H1 (cell line): ENCODE measurements at regions not wholly inside any gene's neighbourhood (a gene's known extent, or its start where the extent isn't known, plus 50 kb on each side); places are given as distances from the start of the nearest gene placed in this dataset.

Experiments
- CTCF ChIA-PET: fragments of 300-600 bp; sonication (Branson Sonifier 250); formaldehyde crosslinking; loops from one replicate; lab custom pipeline; 2021; ENCODE audit not compliant: partially characterized antibody; lab: Charles Lee
- POLR2A ChIA-PET: fragments of 300-600 bp; sonication (Branson Sonifier 250); formaldehyde crosslinking; loops from one replicate; lab custom pipeline; 2021; ENCODE audit warnings: inconsistent platforms; ENCODE audit not compliant: partially characterized antibody; lab: Charles Lee
- DNase-seq, 2 experiments: peaks; one replicate each; pipeline versions ENCODE4 v3.0.0 to v3.0.0-alpha.2; 2010 to 2022; ENCODE audit warnings: low spot score in 2 of 2, low read depth in 1 of 2, mixed read lengths in 1 of 2
- FAIRE-seq: peaks from 2 replicates; lab custom pipeline; 2011; peaks lifted over from hg19 to GRCh38; lab: Jason Lieb, UNC
- H2AFZ ChIP-seq: 2 replicates; pipeline ENCODE4 v1.8.1; 2012; ENCODE audit warnings: low read length, inconsistent platforms
- H2AK5ac ChIP-seq: 2 replicates; pipeline ENCODE4 v1.6.1; 2013; ENCODE audit warnings: low read depth, low read length
- H2BK120ac ChIP-seq: replicated peaks from 2 replicates; pipeline ENCODE3; 2013; ENCODE audit warnings: low read depth, low read length, inconsistent platforms
- H2BK12ac ChIP-seq: 2 replicates; pipeline ENCODE4 v1.6.1; 2013; ENCODE audit warnings: low read depth, low read length
- H2BK15ac ChIP-seq: 2 replicates; pipeline ENCODE4 v1.6.1; 2013; ENCODE audit warnings: low read length
- H2BK20ac ChIP-seq: 2 replicates; pipeline ENCODE4 v1.6.1; 2013; ENCODE audit warnings: low read length
- H2BK5ac ChIP-seq: 2 replicates; pipeline ENCODE4 v1.6.1; 2013; ENCODE audit warnings: low read depth, low read length
- H3K14ac ChIP-seq: 2 replicates; pipeline ENCODE4 v1.6.1; 2013; ENCODE audit warnings: inconsistent platforms; ENCODE audit not compliant: insufficient read length
- H3K18ac ChIP-seq: 2 replicates; pipeline ENCODE4 v1.6.1; 2013; ENCODE audit warnings: low read length; ENCODE audit errors: extremely low read depth
- H3K23ac ChIP-seq: 2 replicates; pipeline ENCODE4 v1.6.1; 2013; ENCODE audit warnings: inconsistent platforms; ENCODE audit not compliant: insufficient read length
- H3K23me2 ChIP-seq: 2 replicates; pipeline ENCODE4 v1.6.1; 2013; ENCODE audit warnings: low read depth, low read length
- H3K27ac ChIP-seq: 2 replicates; pipeline ENCODE4 v1.6.1; 2011; ENCODE audit warnings: low read depth, low read length, inconsistent platforms
- H3K27me3 ChIP-seq, 4 experiments: replicated peaks in 1 of 4; 1 replicate in 1 of 4; 2 replicates in 3 of 4; pipeline versions ENCODE4 v1.6.1 to v1.8.1; 2011 to 2013; ENCODE audit warnings: low read length in 3 of 4, mild to moderate bottlenecking in 3 of 4, inconsistent platforms in 2 of 4, mixed read lengths in 2 of 4, moderate library complexity in 1 of 4; ENCODE audit not compliant: control insufficient read depth in 3 of 4, insufficient read depth in 3 of 4; ENCODE audit errors: extremely low read depth in 1 of 4
- H3K36me3 ChIP-seq, 4 experiments: 2 replicates each; pipeline versions ENCODE4 v1.6.1 to v1.8.1; 2011 to 2013; ENCODE audit warnings: mild to moderate bottlenecking in 4 of 4, low read length in 3 of 4, moderate library complexity in 2 of 4, control low read depth in 1 of 4, inconsistent platforms in 1 of 4; ENCODE audit not compliant: insufficient read depth in 4 of 4, control insufficient read depth in 2 of 4
- H3K4ac ChIP-seq: replicated peaks from 2 replicates; pipeline ENCODE3; 2013; ENCODE audit warnings: low read length, low read depth, mixed read lengths, inconsistent platforms; ENCODE audit not compliant: insufficient read length
- H3K4me1 ChIP-seq, 4 experiments: replicated peaks in 1 of 4; 1 replicate in 1 of 4; 2 replicates in 3 of 4; pipeline versions ENCODE4 v1.6.1 to v1.8.1; 2011 to 2013; ENCODE audit warnings: low read length in 3 of 4, inconsistent platforms in 2 of 4, mixed read lengths in 1 of 4; ENCODE audit not compliant: insufficient read depth in 4 of 4, control insufficient read depth in 3 of 4
- H3K4me2 ChIP-seq, 2 experiments: 2 replicates each; pipeline versions ENCODE4 v1.6.1 to v1.8.1; 2011 to 2013; ENCODE audit warnings: low read depth in 2 of 2, low read length in 2 of 2, control low read depth in 1 of 2, inconsistent platforms in 1 of 2, mild to moderate bottlenecking in 1 of 2; ENCODE audit not compliant: insufficient read depth in 1 of 2
- H3K4me3 ChIP-seq, 4 experiments: fragments of 200-600, 300-600 bp in 1 of 4; sonication (generic), shearing (Covaris generic), sonication (Bioruptor Twin) in 1 of 4; 2 replicates each; pipeline versions ENCODE4 v1.5.1 to v1.8.1; 2011 to 2016; ENCODE audit warnings: low read length in 4 of 4, low read depth in 3 of 4, control low read depth in 2 of 4, inconsistent platforms in 2 of 4, mild to moderate bottlenecking in 2 of 4, mixed read lengths in 1 of 4, moderate library complexity in 1 of 4; ENCODE audit not compliant: insufficient read depth in 2 of 4; ENCODE audit errors: extremely low read depth in 1 of 4
- H3K56ac ChIP-seq: replicated peaks from 2 replicates; pipeline ENCODE3; 2013; ENCODE audit warnings: low read depth, mild to moderate bottlenecking, mixed read lengths, low read length, inconsistent platforms; ENCODE audit not compliant: insufficient read length
- H3K79me1 ChIP-seq: 2 replicates; pipeline ENCODE4 v1.6.1; 2013; ENCODE audit warnings: low read depth, low read length, control low read depth
- H3K79me2 ChIP-seq, 2 experiments: 2 replicates each; pipeline versions ENCODE4 v1.6.1 to v1.8.1; 2012 to 2013; ENCODE audit warnings: low read length in 2 of 2, mild to moderate bottlenecking in 2 of 2, inconsistent platforms in 1 of 2; ENCODE audit not compliant: insufficient read depth in 2 of 2, control insufficient read depth in 1 of 2
- H3K9ac ChIP-seq, 4 experiments: replicated peaks in 1 of 4; 1 replicate in 1 of 4; 2 replicates in 3 of 4; pipeline versions ENCODE4 v1.6.1 to v1.8.1; 2011 to 2013; ENCODE audit warnings: low read depth in 3 of 4, low read length in 3 of 4, control low read depth in 2 of 4, mild to moderate bottlenecking in 2 of 4, moderate library complexity in 2 of 4, inconsistent platforms in 1 of 4; ENCODE audit errors: extremely low read depth in 1 of 4
- H3K9me3 ChIP-seq, 2 experiments: 2 replicates each; pipeline versions ENCODE4 v1.6.1 to v1.8.1; 2012 to 2013; ENCODE audit warnings: mild to moderate bottlenecking in 2 of 2, moderate library complexity in 2 of 2, control low read depth in 1 of 2, inconsistent platforms in 1 of 2, low read depth in 1 of 2, low read length in 1 of 2, mixed read lengths in 1 of 2; ENCODE audit not compliant: insufficient read depth in 2 of 2
- H4K20me1 ChIP-seq, 2 experiments: replicated peaks in 1 of 2; 2 replicates each; pipeline versions ENCODE3 to v1.8.1; 2011 to 2013; ENCODE audit warnings: inconsistent platforms in 2 of 2, low read length in 2 of 2, mild to moderate bottlenecking in 1 of 2; ENCODE audit not compliant: insufficient read depth in 2 of 2, control insufficient read depth in 1 of 2
- H4K5ac ChIP-seq: 2 replicates; pipeline ENCODE4 v1.6.1; 2013; ENCODE audit warnings: low read length, low read depth, mixed read lengths, inconsistent platforms; ENCODE audit not compliant: insufficient read length
- H4K8ac ChIP-seq: 2 replicates; pipeline ENCODE4 v1.8.0; 2013; ENCODE audit warnings: mild to moderate bottlenecking, moderate library complexity, low read length, inconsistent platforms; ENCODE audit not compliant: insufficient read depth; ENCODE audit errors: extremely low read depth
- H4K91ac ChIP-seq: replicated peaks from 2 replicates; pipeline ENCODE3; 2013; ENCODE audit warnings: low read length, mixed read lengths, inconsistent platforms; ENCODE audit not compliant: insufficient read length
- WGBS, 2 experiments: shearing (Covaris generic) in 1 of 2; methylation state at CpG; one replicate each; pipeline versions ENCODE4 v1.1.6 to v1.1.7; 2013 to 2015; ENCODE audit warnings: low lambda C conversion rate in 2 of 2, mixed read lengths in 2 of 2, inconsistent platforms in 1 of 2, low coverage in 1 of 2, missing lambda C conversion rate in 1 of 2; ENCODE audit not compliant: insufficient replicate concordance in 2 of 2, insufficient coverage in 1 of 2, insufficient read length in 1 of 2; ENCODE audit errors: extremely low coverage in 1 of 2, missing lambda C conversion rate in 1 of 2; 5-methylcytosine and 5-hydroxymethylcytosine counted together

DNA sequence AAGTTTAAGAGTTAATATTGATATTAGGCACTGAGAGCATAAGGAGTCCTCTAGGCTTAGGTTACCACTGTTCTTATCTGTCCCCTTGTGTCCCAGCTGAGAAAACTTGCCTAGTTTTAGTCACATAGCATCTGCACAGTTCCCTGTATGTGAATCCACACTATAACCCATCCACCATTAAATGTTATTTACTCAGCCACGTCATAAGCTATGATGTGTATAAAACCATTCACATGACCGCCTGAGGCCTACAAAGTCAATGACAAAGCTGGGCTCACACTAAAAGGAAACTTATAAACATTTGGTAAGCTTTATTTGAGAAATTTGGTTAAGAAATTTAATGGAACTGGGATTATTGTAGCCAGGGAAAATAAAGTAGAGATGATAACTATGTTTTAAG is 59.2 kb upstream of the TFAP2D start:
- H2BK20ac ChIP-seq = no peak overlapping the region
- no peak overlapping the region for H4K8ac ChIP-seq
- H3K4me2 ChIP-seq = no peak overlapping the region
- no peak overlapping the region for H2AFZ ChIP-seq
- WGBS, 2 experiments = 71% methylated on average over 2 of the region's 2 CpGs; no CpG with 5 or more reads in 1 of the 2 experiments
- H3K56ac ChIP-seq = no peak overlapping the region
- H3K18ac ChIP-seq = no peak overlapping the region
- H3K79me2 ChIP-seq = no peaks in the 10 kb centered on the region
- H3K9me3 ChIP-seq = peaks cover 9 to 12% of the 10 kb centered on the region in 2 experiments
- H2BK120ac ChIP-seq = no peak overlapping the region
- no peak overlapping the region for H4K91ac ChIP-seq
- no peak overlapping the region for H3K14ac ChIP-seq
- H3K23me2 ChIP-seq = no peaks in the 10 kb centered on the region
- H2AK5ac ChIP-seq = no peak overlapping the region
- no peaks in the 10 kb centered on the region for H3K4me1 ChIP-seq
- ChIA-PET POLR2A (interaction anchor here (0.6 kb wide), 1 partner anchor 65 kb away, joined by 3 read pairs; no protein-coding TSS in a partner anchor), CTCF (interaction anchor here (0.6 to 5.1 kb wide), 6 partner anchors 7 to 408 kb away, joined by 3 to 22 read pairs (median 4); no protein-coding TSS in a partner anchor)
- no peak overlapping the region for H2BK12ac ChIP-seq
- no peak overlapping the region for H3K23ac ChIP-seq
- no peak overlapping the region for H3K4me3 ChIP-seq
- H3K36me3 ChIP-seq = no peaks in the 10 kb centered on the region
- H3K27ac ChIP-seq = no peak overlapping the region
- H4K5ac ChIP-seq = no peak overlapping the region
- H3K9ac ChIP-seq = no peak overlapping the region
- no peak overlapping the region for H2BK15ac ChIP-seq
- H2BK5ac ChIP-seq = no peak overlapping the region
- H3K4ac ChIP-seq = no peak overlapping the region
- H4K20me1 ChIP-seq = no peaks in the 10 kb centered on the region
- FAIRE-seq = no peak
- no peaks in the 10 kb centered on the region for H3K79me1 ChIP-seq
- no peak for DNase-seq
- no peaks in the 10 kb centered on the region for H3K27me3 ChIP-seq
